NCI-H146 treated with DMSO at 0.1 percent for 48 hours (cell line): ENCODE measurements at regions not wholly inside any gene's neighbourhood (a gene's known extent, or its start where the extent isn't known, plus 50 kb on each side); places are given as distances from the start of the nearest gene placed in this dataset.
"Not testable (repeated sequence)": the region's sequence is repeated elsewhere in the genome, so short reads cannot be mapped to it uniquely, and the experiment has no call there.

Source experiments
- DNase-seq: peaks from one replicate; lab custom pipeline; 2025; ENCODE audit not compliant: unreplicated experiment; lab: John Stamatoyannopoulos, UW

- no peak for DNase-seq
Observed at GRCh38 chr10:94219829-94220228, 142.9 kb downstream of the NOC3L start.

DNA sequence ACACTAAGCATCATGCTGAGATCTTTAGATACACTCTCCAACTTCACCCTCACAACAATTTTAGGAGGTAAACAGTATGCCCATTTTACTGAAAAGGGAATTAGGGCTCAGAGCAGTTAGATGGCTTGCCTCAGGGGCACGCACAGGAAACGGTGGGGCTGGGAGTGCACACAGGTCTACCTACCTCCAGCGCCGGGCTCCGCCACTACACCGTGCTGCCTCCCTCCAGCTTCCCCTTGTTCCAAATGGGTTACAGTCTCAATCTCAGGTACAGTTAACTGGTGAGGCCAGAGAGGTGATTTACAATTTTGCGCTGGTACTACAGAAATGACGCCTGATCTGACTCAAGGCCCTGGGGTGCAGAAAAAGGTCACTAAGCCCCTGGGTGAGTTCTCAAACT, 142.0 kb downstream of the NOC3L start:
- DNase-seq = no peak

GRCh38 chr10:94223702-94224370, 138.9 kb downstream of the NOC3L start:
- no peak for DNase-seq

GRCh38 chr10:94224656-94225055, 138.1 kb downstream of the NOC3L start:
- no peak for DNase-seq

DNA sequence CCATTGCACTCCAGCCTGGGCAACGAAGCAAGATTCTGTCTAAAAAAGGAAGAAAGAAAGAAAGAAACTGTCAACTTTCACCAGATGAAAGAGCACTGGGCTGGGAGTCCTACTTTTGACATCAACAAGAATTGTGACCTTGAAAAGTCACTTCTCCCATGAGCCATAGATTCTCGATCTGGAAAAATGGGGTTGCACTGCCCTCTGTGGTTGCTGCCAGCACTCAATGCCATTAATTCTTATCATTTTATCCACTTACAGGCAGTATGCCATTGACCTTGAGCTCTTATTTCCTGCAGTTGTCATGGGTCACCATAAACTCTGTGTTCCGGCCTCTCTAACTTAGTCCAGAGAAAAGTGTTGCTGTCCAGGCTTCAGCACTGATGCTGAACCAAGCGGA, 137.2 kb downstream of the NOC3L start:
- DNase-seq = no peak

- no peak for DNase-seq
Observed at GRCh38 chr10:94230134-94230785, 132.5 kb downstream of the NOC3L start.

DNA sequence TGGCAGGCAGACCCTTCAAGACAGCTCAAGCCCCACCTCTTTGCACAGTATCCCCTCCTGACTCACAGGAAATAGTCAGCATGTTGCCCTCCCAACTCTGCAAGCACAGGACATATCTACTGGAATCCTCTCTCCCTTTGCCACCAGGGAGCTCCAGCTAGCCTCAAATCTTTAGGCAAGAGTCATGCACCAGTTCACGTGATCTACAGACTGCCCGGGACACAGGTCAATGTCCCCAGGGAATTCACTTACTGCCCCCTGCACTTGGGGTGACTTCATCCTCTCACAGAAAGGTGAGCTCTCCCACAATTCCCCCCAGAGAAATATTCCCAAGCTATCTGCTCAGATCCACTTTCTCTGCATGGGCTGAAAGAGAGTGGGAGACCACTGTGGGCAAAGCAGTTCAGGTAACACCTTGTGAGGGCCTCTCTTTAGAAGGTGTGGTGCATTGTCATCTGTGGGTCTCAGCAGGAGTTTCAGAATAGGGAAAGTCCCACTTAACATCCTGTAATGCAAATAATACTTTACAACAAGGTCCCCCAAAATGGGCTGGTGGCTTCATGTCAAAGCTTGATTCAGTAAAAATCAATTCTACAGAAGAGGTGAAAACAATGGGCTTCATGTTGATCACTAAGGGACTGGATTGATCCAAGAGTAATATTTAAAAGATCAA, 129.9 kb downstream of the NOC3L start:
- no peak for DNase-seq

GRCh38 chr10:94235461-94235860, 127.3 kb downstream of the NOC3L start:
- DNase-seq = no peak

- DNase-seq = no peak
Observed at GRCh38 chr10:94238006-94238617, 124.6 kb downstream of the NOC3L start.

DNA sequence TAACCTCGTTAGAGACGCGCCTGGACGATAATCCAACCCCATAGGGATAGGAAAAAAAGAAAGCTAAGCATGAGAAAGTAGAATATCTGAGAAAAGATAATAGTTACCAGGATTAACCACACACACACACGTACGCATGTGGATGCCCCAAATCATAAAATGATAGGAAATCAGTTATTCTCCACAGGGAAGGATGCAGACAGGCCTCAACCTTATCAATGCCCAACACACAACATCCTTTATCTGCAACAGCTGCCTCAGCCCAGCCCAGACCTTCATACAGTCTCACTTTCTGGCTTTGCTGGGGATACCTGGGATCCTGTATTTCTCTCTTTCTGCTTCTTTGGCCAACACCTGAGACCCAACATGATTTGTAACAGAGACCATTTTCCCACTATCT, 123.0 kb downstream of the NOC3L start:
- no peak for DNase-seq

DNA sequence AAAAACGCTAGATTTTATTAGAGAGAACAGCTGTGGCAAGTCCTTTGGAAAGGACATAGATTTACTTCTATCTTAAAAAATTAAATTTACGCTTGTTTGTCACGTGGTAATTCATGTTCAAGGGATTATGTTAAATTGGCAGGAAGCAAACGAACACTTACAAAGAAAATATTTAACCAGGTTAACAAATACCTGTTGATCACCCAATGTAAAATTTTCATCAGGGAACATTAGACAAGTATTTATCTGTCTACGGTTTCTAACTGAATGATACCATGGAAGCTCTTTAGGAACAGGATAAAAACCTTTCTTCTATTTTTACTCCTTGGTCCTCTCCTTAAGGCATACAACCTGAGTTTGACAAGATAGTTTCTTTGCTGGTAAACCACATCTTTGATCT, 122.2 kb downstream of the NOC3L start:
- no peak for DNase-seq

GRCh38 chr10:94240901-94241300, 121.8 kb downstream of the NOC3L start:
- DNase-seq = no peak

DNA sequence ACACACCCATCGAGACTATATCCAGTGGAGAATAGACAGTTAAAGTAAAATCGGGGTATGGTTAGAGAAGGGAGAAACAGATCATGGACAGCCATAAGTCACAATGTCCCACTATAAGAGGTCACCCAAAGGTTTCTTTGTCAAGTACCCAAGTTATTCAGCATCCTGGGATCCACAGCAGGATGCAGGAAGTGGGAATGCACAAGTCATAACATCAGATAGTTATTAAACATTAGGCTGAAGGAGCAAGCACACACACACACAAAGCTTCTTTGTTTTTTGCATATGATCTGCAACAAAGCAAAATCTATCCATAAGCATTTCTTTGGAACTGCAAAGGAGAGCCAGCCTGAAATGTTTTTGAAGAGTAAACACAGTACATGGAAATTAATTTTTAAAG, 111.6 kb downstream of the NOC3L start:
- DNase-seq = no peak

GRCh38 chr10:94251568-94251967, 111.2 kb downstream of the NOC3L start:
- DNase-seq = no peak

- not testable (repeated sequence) for DNase-seq
Observed at GRCh38 chr10:94257407-94257806, 105.3 kb downstream of the NOC3L start.

GRCh38 chr10:94260455-94260854, 102.3 kb downstream of the NOC3L start:
- no peak for DNase-seq

DNA sequence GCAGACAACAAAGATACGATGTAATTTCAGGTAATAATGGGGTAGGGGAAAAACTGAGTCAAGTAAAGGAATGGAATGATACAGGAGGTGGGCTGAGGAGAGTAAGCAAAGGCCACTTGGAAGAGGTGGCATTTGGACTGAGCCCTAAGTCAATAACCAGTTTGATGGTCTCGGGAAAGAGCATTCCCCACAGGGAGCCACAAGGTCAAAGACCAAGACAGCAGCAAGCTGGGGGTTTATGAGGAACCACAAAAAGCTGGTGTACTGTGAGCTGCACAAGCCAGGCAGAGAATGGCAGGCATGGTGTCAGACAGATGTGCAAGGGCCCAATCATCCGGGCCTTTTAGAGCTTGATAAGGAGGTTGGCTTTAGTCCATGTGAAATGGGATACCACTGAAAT, 98.7 kb downstream of the NOC3L start:
- DNase-seq = no peak

DNA sequence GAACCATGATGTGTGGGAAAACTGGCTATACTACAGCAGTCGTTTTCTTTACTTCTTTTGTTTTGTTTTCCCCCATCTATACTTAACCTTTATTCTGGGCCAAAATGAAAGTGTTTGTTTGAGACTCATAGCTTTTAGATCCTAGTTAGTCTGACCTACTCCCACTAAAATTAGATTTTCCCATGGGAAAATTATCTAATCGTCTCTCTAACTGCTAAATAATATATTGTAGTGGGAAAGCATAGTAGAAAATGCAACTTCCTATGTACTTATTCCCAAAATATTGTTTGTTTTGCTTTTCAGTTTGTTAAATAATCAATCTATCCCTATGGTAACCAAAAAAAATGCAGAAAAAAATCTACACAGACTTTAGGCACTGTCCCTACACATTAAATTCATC, 96.6 kb downstream of the NOC3L start:
- DNase-seq = no peak

- peak; percentile 48 for DNase-seq
Observed at GRCh38 chr10:94268652-94269051, 94.1 kb downstream of the NOC3L start.

DNA sequence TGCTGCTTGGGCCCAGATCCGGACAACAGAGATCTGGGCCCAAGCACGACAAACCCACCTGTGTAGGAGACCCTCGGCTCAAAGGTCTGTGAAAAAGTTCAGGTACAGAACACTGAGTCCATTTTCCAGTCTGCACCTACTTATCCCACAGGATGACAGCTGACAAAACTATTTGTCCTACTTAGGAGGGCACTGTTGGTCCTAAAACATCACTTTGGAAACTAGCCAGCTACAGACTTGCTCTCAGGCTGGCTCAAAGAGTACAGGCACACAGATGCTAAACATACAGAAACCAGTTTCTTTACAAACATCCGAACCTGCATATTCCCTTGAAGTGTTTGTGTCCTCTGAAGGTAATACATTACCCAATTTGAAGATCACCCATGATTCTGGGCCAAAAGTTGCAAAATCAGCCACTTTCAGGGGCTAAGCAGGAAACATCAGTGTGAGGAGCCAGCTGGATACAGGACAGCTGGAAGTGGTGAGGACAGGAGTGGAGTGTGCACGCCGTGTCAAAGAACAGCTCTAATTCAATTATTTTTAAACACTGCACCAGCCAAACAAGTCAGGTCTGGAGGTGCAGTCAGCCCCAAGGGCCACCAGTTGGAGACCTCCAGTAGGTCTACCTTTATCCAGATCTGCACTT, 88.5 kb downstream of the NOC3L start:
- no peak for DNase-seq

GRCh38 chr10:94276140-94276539, 86.6 kb downstream of the NOC3L start:
- DNase-seq = no peak
